ENCODE measurements at regions not wholly inside any gene's neighbourhood (a gene's known extent, or its start where the extent isn't known, plus 50 kb on each side); places are given as distances from the start of the nearest gene placed in this dataset.

GRCh38 chr22:47533961-47534803 is 771.7 kb downstream of the TBC1D22A start:
- Histone ChIP-seq H3K4me3 (no peak overlapping the region), H3K27ac (no peak overlapping the region)
- DNase-seq (ENCODE audit: low spot score) = no peak
- TF ChIP-seq CTCF (IDR thresholded peaks at IDR 0.05) = no peak

GRCh38 chr22:47517062-47517461 is 754.6 kb downstream of the TBC1D22A start:
- Histone ChIP-seq H3K4me3 (no peak overlapping the region), H3K27ac (no peak overlapping the region)
- TF ChIP-seq CTCF (IDR thresholded peaks at IDR 0.05) = no peak
- no peak for DNase-seq (ENCODE audit: low spot score)

GRCh38 chr22:47515384-47516125 is 753.1 kb downstream of the TBC1D22A start:
- no peak for DNase-seq (ENCODE audit: low spot score)
- Histone ChIP-seq H3K4me3 (no peak overlapping the region), H3K27ac (no peak overlapping the region)
- TF ChIP-seq CTCF (IDR thresholded peaks at IDR 0.05) = no peak

GRCh38 chr22:47512617-47513016 is 750.2 kb downstream of the TBC1D22A start:
- TF ChIP-seq CTCF (IDR thresholded peaks at IDR 0.05) = no peak
- no peak overlapping the region for H3K27ac ChIP-seq
- H3K4me3 ChIP-seq = no peak overlapping the region
- DNase-seq (ENCODE audit: low spot score) = no peak

GRCh38 chr22:47504962-47505361 is 742.5 kb downstream of the TBC1D22A start:
- no peak for TF ChIP-seq CTCF (IDR thresholded peaks at IDR 0.05)
- no peak overlapping the region for H3K4me3 ChIP-seq

GRCh38 chr22:47498969-47499495 is 736.6 kb downstream of the TBC1D22A start:
- H3K4me3 ChIP-seq = no peak overlapping the region
- no peak for TF ChIP-seq CTCF (IDR thresholded peaks at IDR 0.05)

More at GRCh38 chr22:47504962-47505361, 742.5 kb downstream of the TBC1D22A start:
- DNase-seq (ENCODE audit: low spot score) = no peak
- H3K27ac ChIP-seq = no peak overlapping the region

More at GRCh38 chr22:47498969-47499495, 736.6 kb downstream of the TBC1D22A start:
- no peak overlapping the region for H3K27ac ChIP-seq
- no peak for DNase-seq (ENCODE audit: low spot score)
